ENCODE measurements at regions not wholly inside any gene's neighbourhood (a gene's known extent, or its start where the extent isn't known, plus 50 kb on each side); places are given as distances from the start of the nearest gene placed in this dataset.

DNA sequence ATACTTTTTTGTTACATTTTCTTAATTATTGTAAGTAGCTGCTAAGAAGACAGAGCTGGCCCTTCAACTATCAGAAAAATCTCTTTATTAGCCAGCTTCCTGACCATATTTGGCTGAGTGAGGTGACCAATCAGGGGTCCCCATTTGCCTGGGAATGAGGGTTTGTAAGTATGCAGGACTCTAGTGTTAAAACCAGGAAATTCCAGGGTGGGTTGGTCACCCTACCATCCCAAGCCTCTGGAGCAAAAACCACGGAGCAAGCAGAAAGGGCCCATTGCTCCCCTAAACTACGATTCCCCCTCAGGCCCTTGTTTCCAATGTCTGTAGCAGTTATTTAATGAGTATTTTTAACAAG lies 165.6 kb upstream of the NCKAP5 start:
- no peak for TF ChIP-seq EZH2 (IDR thresholded peaks at IDR 0.05; ENCODE audit: borderline replicate concordance, insufficient read depth, low read depth, low read length, poor library complexity, severe bottlenecking)
- TF ChIP-seq, protein P1, sequence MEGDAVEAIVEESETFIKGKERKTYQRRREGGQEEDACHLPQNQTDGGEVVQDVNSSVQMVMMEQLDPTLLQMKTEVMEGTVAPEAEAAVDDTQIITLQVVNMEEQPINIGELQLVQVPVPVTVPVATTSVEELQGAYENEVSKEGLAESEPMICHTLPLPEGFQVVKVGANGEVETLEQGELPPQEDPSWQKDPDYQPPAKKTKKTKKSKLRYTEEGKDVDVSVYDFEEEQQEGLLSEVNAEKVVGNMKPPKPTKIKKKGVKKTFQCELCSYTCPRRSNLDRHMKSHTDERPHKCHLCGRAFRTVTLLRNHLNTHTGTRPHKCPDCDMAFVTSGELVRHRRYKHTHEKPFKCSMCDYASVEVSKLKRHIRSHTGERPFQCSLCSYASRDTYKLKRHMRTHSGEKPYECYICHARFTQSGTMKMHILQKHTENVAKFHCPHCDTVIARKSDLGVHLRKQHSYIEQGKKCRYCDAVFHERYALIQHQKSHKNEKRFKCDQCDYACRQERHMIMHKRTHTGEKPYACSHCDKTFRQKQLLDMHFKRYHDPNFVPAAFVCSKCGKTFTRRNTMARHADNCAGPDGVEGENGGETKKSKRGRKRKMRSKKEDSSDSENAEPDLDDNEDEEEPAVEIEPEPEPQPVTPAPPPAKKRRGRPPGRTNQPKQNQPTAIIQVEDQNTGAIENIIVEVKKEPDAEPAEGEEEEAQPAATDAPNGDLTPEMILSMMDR (IDR thresholded peaks at IDR 0.05), result no peak
